Neural progenitor cell (in vitro differentiated cells): ENCODE measurements at regions not wholly inside any gene's neighbourhood (a gene's known extent, or its start where the extent isn't known, plus 50 kb on each side); places are given as distances from the start of the nearest gene placed in this dataset.

Experiments
- EZH2phosphoT487 ChIP-seq: fragments of 200-600 bp; sonication (generic); IDR thresholded peaks from 2 replicates; pipeline ENCODE4 v1.6.1; 2017; ENCODE audit warnings: antibody characterized with exemption
- TF ChIP-seq, protein P1 (sequence below): fragments of 200-600 bp; sonication (generic); IDR thresholded peaks from 2 replicates; pipeline ENCODE4 v1.5.1; 2017; ENCODE audit warnings: antibody characterized with exemption, mild to moderate bottlenecking

DNA sequence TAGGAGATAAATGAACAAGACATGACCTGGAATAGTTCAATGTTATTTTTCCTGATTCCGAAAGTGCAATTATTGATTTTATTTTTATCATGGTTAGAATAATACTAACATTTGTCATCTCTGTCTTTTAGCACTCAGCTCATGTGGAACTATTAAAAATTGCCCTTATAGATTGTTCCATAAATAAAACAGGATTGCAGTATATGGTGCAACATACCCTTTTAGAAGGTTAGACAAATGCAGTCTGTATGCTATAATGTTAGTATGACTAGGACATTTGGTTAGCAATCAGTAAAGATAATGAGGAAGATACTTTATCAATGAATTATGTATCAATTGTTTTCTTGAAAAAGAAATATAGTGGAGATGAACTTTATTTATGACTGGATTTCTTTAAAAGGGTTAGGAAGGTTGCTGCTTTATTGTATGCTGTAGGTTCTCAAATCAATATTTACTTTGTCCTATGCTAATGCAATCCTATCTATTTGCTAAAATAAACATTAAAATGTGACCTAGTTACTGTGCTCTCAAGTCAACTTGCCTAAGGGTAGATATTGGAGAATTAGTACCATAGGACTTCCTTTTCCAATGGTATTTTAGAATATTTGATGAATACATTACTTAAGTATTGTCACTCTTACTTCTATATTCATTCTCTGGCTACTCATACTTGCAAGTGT lies 348.9 kb upstream of the ISL1 start:
- TF ChIP-seq, protein P1, sequence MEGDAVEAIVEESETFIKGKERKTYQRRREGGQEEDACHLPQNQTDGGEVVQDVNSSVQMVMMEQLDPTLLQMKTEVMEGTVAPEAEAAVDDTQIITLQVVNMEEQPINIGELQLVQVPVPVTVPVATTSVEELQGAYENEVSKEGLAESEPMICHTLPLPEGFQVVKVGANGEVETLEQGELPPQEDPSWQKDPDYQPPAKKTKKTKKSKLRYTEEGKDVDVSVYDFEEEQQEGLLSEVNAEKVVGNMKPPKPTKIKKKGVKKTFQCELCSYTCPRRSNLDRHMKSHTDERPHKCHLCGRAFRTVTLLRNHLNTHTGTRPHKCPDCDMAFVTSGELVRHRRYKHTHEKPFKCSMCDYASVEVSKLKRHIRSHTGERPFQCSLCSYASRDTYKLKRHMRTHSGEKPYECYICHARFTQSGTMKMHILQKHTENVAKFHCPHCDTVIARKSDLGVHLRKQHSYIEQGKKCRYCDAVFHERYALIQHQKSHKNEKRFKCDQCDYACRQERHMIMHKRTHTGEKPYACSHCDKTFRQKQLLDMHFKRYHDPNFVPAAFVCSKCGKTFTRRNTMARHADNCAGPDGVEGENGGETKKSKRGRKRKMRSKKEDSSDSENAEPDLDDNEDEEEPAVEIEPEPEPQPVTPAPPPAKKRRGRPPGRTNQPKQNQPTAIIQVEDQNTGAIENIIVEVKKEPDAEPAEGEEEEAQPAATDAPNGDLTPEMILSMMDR = no peak
- TF ChIP-seq EZH2phosphoT487 = no peak
